WTC11 (cell line): ENCODE measurements at regions not wholly inside any gene's neighbourhood (a gene's known extent, or its start where the extent isn't known, plus 50 kb on each side); places are given as distances from the start of the nearest gene placed in this dataset.
A peak's percentile ranks its signal among the peaks of the same experiment; 100 is the strongest.

ENCODE experiments used
- ATAC-seq: fragments of 200-7000 bp; cut with Tn5 transposase; 2 replicates; pipeline ENCODE4 v1.10.0; 2021; ENCODE audit warnings: mild to moderate bottlenecking, moderate library complexity
- CTCF ChIA-PET: fragments of 300-600 bp; sonication (Branson Sonifier 250); formaldehyde crosslinking; loops from one replicate; lab custom pipeline; 2021; ENCODE audit warnings: antibody characterized with exemption; lab: Charles Lee
- POLR2A ChIA-PET: fragments of 350-600 bp; sonication (Branson Sonifier 250); formaldehyde crosslinking; loops from one replicate; lab custom pipeline; 2021; ENCODE audit warnings: antibody characterized with exemption; lab: Charles Lee
- DNase-seq: peaks from one replicate; pipeline ENCODE4 v3.0.0; 2021; ENCODE audit warnings: low spot score
- H3K27ac Mint-ChIP-seq: 2 replicates; pipeline ENCODE4 v1.8.0; 2021; ENCODE audit warnings: mixed read lengths
- H3K27me3 Mint-ChIP-seq: 2 replicates; pipeline ENCODE4 v1.8.0; 2021; ENCODE audit warnings: low read depth, mild to moderate bottlenecking, moderate library complexity, mixed read lengths
- H3K36me3 Mint-ChIP-seq: 2 replicates; pipeline ENCODE4 v1.8.0; 2021; ENCODE audit warnings: mixed read lengths
- H3K4me1 Mint-ChIP-seq: 2 replicates; pipeline ENCODE4 v1.8.0; 2022; ENCODE audit warnings: mixed read lengths
- H3K4me3 Mint-ChIP-seq: 2 replicates; pipeline ENCODE4 v1.8.0; 2021; ENCODE audit warnings: mild to moderate bottlenecking, moderate library complexity, mixed read lengths
- H3K9me3 Mint-ChIP-seq: 2 replicates; pipeline ENCODE4 v1.8.0; 2021; ENCODE audit warnings: mixed read lengths
- AFF4 ChIP-seq: sonication (generic); formaldehyde crosslinking; IDR thresholded peaks from 2 replicates; pipeline ENCODE4 v1.8.1; 2023; ENCODE audit warnings: mild to moderate bottlenecking, missing genetic modification reagents, borderline replicate concordance
- CDX4 ChIP-seq: fragments of 250-450 bp; sonication (Bioruptor Pico); IDR thresholded peaks from 2 replicates; pipeline ENCODE4 v1.9.0; 2021; ENCODE audit warnings: moderate library complexity, mild to moderate bottlenecking, inconsistent platforms, borderline replicate concordance
- ESRRA ChIP-seq: sonication (generic); formaldehyde crosslinking; IDR thresholded peaks from 2 replicates; pipeline ENCODE4 v1.8.1; 2022; ENCODE audit warnings: mild to moderate bottlenecking, missing genetic modification reagents, borderline replicate concordance
- GRHL2 ChIP-seq: fragments of 250-450 bp; sonication (Bioruptor Pico); IDR thresholded peaks from 2 replicates; pipeline ENCODE4 v1.8.0; 2022; ENCODE audit warnings: mild to moderate bottlenecking, moderate library complexity; ENCODE audit not compliant: insufficient replicate concordance, severe bottlenecking
- IRF1 ChIP-seq: sonication (generic); formaldehyde crosslinking; IDR thresholded peaks from 2 replicates; pipeline ENCODE4 v1.8.0; 2023; ENCODE audit warnings: missing genetic modification reagents
- IRF2 ChIP-seq: sonication (generic); formaldehyde crosslinking; IDR thresholded peaks from 2 replicates; pipeline ENCODE4 v1.8.0; 2022; ENCODE audit warnings: low read depth, missing genetic modification reagents, borderline replicate concordance
- JUN ChIP-seq: sonication (generic); formaldehyde crosslinking; IDR thresholded peaks from 2 replicates; pipeline ENCODE4 v1.8.0; 2023; ENCODE audit warnings: mild to moderate bottlenecking, missing genetic modification reagents
- NFE2L1 ChIP-seq: sonication (generic); formaldehyde crosslinking; IDR thresholded peaks from 2 replicates; pipeline ENCODE4 v1.8.1; 2023; ENCODE audit warnings: missing genetic modification reagents
- NR1H2 ChIP-seq: sonication (generic); formaldehyde crosslinking; IDR thresholded peaks from 2 replicates; pipeline ENCODE4 v1.9.0; 2021; ENCODE audit warnings: mild to moderate bottlenecking, moderate library complexity, missing genetic modification reagents
- NR3C1 ChIP-seq: sonication (generic); formaldehyde crosslinking; conservative IDR thresholded peaks from 2 replicates; pipeline ENCODE4 v1.8.1; 2023; ENCODE audit warnings: low read depth, mild to moderate bottlenecking, missing genetic modification reagents
- SP1 ChIP-seq: sonication (generic); formaldehyde crosslinking; conservative IDR thresholded peaks from 2 replicates; pipeline ENCODE4 v1.8.1; 2022; ENCODE audit warnings: missing genetic modification reagents
- STAT6 ChIP-seq: sonication (generic); formaldehyde crosslinking; conservative IDR thresholded peaks from 2 replicates; pipeline ENCODE4 v1.8.1; 2023; ENCODE audit warnings: mild to moderate bottlenecking, low read depth, missing genetic modification reagents, moderate library complexity
- TCF7 ChIP-seq: sonication (generic); formaldehyde crosslinking; IDR thresholded peaks from 2 replicates; pipeline ENCODE4 v1.8.0; 2022; ENCODE audit warnings: mild to moderate bottlenecking, low read depth, missing genetic modification reagents, moderate library complexity
- TEAD1 ChIP-seq: sonication (generic); formaldehyde crosslinking; IDR thresholded peaks from 2 replicates; pipeline ENCODE4 v1.8.0; 2022; ENCODE audit warnings: mild to moderate bottlenecking, missing genetic modification reagents
- ZNF219 ChIP-seq: sonication (generic); formaldehyde crosslinking; IDR thresholded peaks from 2 replicates; pipeline ENCODE4 v1.8.0; 2023; ENCODE audit warnings: missing genetic modification reagents, mild to moderate bottlenecking, borderline replicate concordance
- TF ChIP-seq, protein P1 (sequence below): fragments of 250-450 bp; sonication (Bioruptor Pico); IDR thresholded peaks from 2 replicates; pipeline ENCODE4 v1.9.0; 2021; ENCODE audit warnings: mild to moderate bottlenecking

DNA sequence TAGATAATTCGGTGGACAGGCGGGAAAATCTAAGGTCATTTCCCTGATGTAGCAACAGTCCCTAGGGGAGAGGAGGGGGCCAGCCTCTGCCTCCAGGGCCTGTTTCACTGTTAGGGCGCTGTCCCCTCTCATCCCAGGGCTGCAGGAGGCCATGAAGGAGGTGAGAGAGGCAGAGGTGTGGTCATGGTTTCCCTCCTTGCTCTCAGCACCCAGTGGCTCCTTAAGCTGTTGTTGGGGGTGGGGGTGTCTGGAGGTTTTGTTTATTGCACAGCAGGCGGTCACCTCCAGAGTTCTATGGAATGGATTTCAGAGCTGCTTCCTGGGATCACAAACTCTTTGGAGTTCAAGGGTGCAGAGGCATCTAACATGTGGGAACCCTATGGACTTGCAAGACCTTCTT is 212.5 kb upstream of the RTL1 start:
- Mint-ChIP-seq H3K4me1 (peaks cover 24% of the 10 kb centered on the region), H3K27me3 (peaks cover 7% of the 10 kb centered on the region; the same call in 1 of the 2 replicates), H3K27ac (no peak overlapping the region), H3K9me3 (no peaks in the 10 kb centered on the region), H3K36me3 (no peaks in the 10 kb centered on the region), H3K4me3 (no peak overlapping the region)
- ATAC-seq, result peak; percentile 65
- CTCF ChIA-PET, result interaction anchor here (0.6 to 1.4 kb wide), 3 partner anchors 20 to 56 kb away, joined by 3 read pairs; no protein-coding TSS in a partner anchor
- POLR2A ChIA-PET, result no interaction called here
- no peak for DNase-seq
- no peak for TF ChIP-seq AFF4 (CRISPR knock-in tag)

DNA sequence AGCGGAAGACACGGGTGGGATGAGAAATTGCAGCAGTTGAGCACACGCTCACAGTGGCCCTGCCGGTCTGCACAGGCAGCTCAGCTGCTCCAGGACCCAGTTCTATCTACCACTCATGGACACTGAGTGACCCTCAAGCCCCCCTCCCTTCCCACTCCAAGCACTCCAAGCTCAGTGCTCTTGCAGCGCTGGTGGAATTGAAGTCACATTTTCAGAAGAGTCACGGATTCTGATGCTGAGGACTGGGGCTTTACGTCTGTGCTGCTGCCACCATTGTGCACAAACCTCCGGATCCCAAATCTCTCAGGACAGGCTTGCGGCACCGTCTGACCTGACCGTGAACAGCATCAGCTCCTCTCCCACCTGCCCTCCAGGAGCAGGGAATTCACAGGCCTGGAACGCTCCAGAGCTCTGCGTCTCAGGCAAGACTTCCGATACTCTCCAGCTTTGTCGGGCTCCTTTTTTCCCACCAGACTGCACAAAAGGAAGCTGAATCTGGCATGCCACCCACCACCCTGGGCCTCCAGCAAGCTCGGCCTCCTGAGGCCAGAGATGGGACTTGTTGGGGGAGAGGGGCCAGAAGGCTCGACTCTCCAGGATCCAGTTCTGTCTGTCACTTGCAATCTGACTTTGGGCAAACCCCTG is 213.1 kb upstream of the RTL1 start:
- H3K27me3 Mint-ChIP-seq, result peaks cover 7% of the 10 kb centered on the region; the same call in 1 of the 2 replicates
- POLR2A ChIA-PET, result no interaction called here
- no peak for DNase-seq
- H3K27ac Mint-ChIP-seq, result no peak overlapping the region
- CTCF ChIA-PET, result interaction anchor here (0.7 to 1.4 kb wide), 2 partner anchors 20 to 27 kb away, joined by 3 read pairs; no protein-coding TSS in a partner anchor
- ATAC-seq, result no peak
- no peak overlapping the region for H3K4me3 Mint-ChIP-seq
- H3K4me1 Mint-ChIP-seq, result peaks cover 24% of the 10 kb centered on the region
- TF ChIP-seq TEAD1 (CRISPR knock-in tag) (no peak), NR1H2 (no peak), IRF2 (CRISPR knock-in tag) (no peak), GRHL2 (CRISPR knock-in tag) (no peak), NFE2L1 (CRISPR knock-in tag) (no peak), CDX4 (CRISPR knock-in tag) (no peak), ESRRA (no peak), TCF7 (CRISPR knock-in tag) (no peak), NR3C1 (CRISPR knock-in tag) (no peak), SP1 (CRISPR knock-in tag) (no peak), STAT6 (CRISPR knock-in tag) (no peak), JUN (no peak), ZNF219 (CRISPR knock-in tag) (no peak), IRF1 (CRISPR knock-in tag) (no peak)
- TF ChIP-seq, protein P1, sequence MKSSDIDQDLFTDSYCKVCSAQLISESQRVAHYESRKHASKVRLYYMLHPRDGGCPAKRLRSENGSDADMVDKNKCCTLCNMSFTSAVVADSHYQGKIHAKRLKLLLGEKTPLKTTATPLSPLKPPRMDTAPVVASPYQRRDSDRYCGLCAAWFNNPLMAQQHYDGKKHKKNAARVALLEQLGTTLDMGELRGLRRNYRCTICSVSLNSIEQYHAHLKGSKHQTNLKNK (CRISPR knock-in tag), result no peak
- H3K9me3 Mint-ChIP-seq, result no peaks in the 10 kb centered on the region
- H3K36me3 Mint-ChIP-seq, result no peaks in the 10 kb centered on the region
